K562 (cell line): ENCODE measurements at regions not wholly inside any gene's neighbourhood (a gene's known extent, or its start where the extent isn't known, plus 50 kb on each side); places are given as distances from the start of the nearest gene placed in this dataset.
A peak's percentile ranks its signal among the peaks of the same experiment; 100 is the strongest.

Source experiments
- DEAF1 ChIP-seq: fragments of 450-650 bp; formaldehyde crosslinking; IDR thresholded peaks from 2 replicates; pipeline ENCODE4 v1.4.0; 2020; ENCODE audit warnings: mild to moderate bottlenecking, moderate library complexity
- MLLT1 ChIP-seq, 2 experiments: fragments of 450-650 bp; IDR thresholded peaks; 2 replicates each; pipeline ENCODE4 v1.6.1; 2016
- MLX ChIP-seq, 2 experiments: fragments of 450-650 bp in 1 of 2; sonication (generic) in 1 of 2; formaldehyde crosslinking; conservative IDR thresholded peaks; 2 replicates each; pipeline versions ENCODE4 v1.4.0 to v1.8.1; 2020 to 2022; ENCODE audit warnings: mild to moderate bottlenecking in 1 of 2, missing genetic modification reagents in 1 of 2
- PML ChIP-seq: IDR thresholded peaks from 2 replicates; pipeline ENCODE4 v1.6.1; 2012; ENCODE audit warnings: low read length, inconsistent platforms
- RREB1 ChIP-seq: fragments of 250-450 bp; sonication (Bioruptor Pico); IDR thresholded peaks from 2 replicates; pipeline ENCODE4 v1.4.0; 2020
- SMARCC2 ChIP-seq: fragments of 450-650 bp; IDR thresholded peaks from 2 replicates; pipeline ENCODE4 v1.6.1; 2017; ENCODE audit warnings: antibody characterized with exemption, moderate library complexity, mild to moderate bottlenecking, low read depth
- SRF ChIP-seq, 2 experiments: fragments of 250-450, 450-650 bp in 1 of 2; sonication (Bioruptor Pico) in 1 of 2; sonication (generic) in 1 of 2; formaldehyde crosslinking; IDR thresholded peaks; 2 replicates each; pipeline versions ENCODE4 v1.5.0 to v1.5.1; 2020 to 2022; ENCODE audit warnings: mild to moderate bottlenecking in 1 of 2, missing genetic modification reagents in 1 of 2
- TEAD4 ChIP-seq, 2 experiments: sonication (generic) in 1 of 2; formaldehyde crosslinking in 1 of 2; IDR thresholded peaks; 2 replicates each; pipeline versions ENCODE4 v1.6.1 to v1.8.0; 2012 to 2022; ENCODE audit warnings: borderline replicate concordance in 1 of 2, inconsistent platforms in 1 of 2, low read length in 1 of 2, mild to moderate bottlenecking in 1 of 2, missing genetic modification reagents in 1 of 2
- ZFX ChIP-seq: sonication (generic); formaldehyde crosslinking; IDR thresholded peaks from 2 replicates; pipeline ENCODE4 v1.8.0; 2022; ENCODE audit warnings: mild to moderate bottlenecking, missing genetic modification reagents, moderate library complexity
- ZSCAN32 ChIP-seq: fragments of 450-650 bp; formaldehyde crosslinking; IDR thresholded peaks from 2 replicates; pipeline ENCODE4 v1.4.0; 2020; ENCODE audit warnings: mild to moderate bottlenecking, moderate library complexity

GRCh38 chr7:106736508-106737201 is 75.7 kb upstream of the CCDC71L start (continued):
- TF ChIP-seq RREB1 (CRISPR knock-in tag) (peak; percentile 61; the same call in 1 of the 2 replicates), TEAD4 (IDR thresholded peaks at IDR 0.05; ENCODE audit: low read length) (peak; percentile 74), TEAD4 (CRISPR knock-in tag; IDR thresholded peaks at IDR 0.05; ENCODE audit: borderline replicate concordance) (no peak), ZFX (CRISPR knock-in tag) (peak; percentile 18; the same call in 1 of the 2 replicates), SMARCC2 (no peak), MLX (CRISPR knock-in tag; conservative IDR thresholded peaks at IDR 0.05) (0 out of 4 replicates have a peak, but pooled peaks of 1 of the 2 experiments have one; percentile 57), ZSCAN32 (CRISPR knock-in tag) (no peak), PML (0 out of 2 replicates have a peak, but pooled peaks have one; percentile 28), SRF (CRISPR knock-in tag; IDR thresholded peaks at IDR 0.05) (0 out of 4 replicates have a peak, but pooled peaks of 1 of the 2 experiments have one; percentile 8), DEAF1 (CRISPR knock-in tag) (peak; percentile 92), MLLT1 (IDR thresholded peaks at IDR 0.05) (0 out of 4 replicates have a peak, but pooled peaks of 1 of the 2 experiments have one; percentile 7)
